ENCODE measurements at regions not wholly inside any gene's neighbourhood (a gene's known extent, or its start where the extent isn't known, plus 50 kb on each side); places are given as distances from the start of the nearest gene placed in this dataset.
"Not testable (repeated sequence)": the region's sequence is repeated elsewhere in the genome, so short reads cannot be mapped to it uniquely, and the experiment has no call there.

DNA sequence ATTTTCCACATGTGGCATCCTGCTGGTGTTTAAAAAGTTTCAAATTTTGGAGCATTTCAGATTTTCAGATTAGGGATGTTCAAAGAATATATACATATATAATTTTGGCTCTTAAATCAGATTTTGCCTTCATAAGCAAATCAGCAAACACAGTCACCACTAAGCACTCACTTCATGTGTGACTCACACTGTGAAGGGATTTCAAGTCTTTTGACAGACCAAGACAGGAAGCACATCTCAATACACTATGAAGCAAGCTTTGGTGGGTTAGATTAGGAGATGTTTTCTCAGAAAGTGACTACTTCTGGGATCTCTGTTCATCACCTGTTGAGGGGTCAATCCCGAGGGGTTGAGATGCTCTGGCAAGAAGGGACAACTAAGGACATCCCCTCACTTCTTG is 227.8 kb upstream of the RBBP8 start:
- no peak overlapping the region for H3K4me3 ChIP-seq (ENCODE audit: low read depth, low read length, poor library complexity, severe bottlenecking)
- no peak overlapping the region for H3K4me2 ChIP-seq (ENCODE audit: low read length)
- TF ChIP-seq EZH2 (IDR thresholded peaks at IDR 0.05; ENCODE audit: borderline replicate concordance, low read length) = no peak
- TF ChIP-seq, protein P1, sequence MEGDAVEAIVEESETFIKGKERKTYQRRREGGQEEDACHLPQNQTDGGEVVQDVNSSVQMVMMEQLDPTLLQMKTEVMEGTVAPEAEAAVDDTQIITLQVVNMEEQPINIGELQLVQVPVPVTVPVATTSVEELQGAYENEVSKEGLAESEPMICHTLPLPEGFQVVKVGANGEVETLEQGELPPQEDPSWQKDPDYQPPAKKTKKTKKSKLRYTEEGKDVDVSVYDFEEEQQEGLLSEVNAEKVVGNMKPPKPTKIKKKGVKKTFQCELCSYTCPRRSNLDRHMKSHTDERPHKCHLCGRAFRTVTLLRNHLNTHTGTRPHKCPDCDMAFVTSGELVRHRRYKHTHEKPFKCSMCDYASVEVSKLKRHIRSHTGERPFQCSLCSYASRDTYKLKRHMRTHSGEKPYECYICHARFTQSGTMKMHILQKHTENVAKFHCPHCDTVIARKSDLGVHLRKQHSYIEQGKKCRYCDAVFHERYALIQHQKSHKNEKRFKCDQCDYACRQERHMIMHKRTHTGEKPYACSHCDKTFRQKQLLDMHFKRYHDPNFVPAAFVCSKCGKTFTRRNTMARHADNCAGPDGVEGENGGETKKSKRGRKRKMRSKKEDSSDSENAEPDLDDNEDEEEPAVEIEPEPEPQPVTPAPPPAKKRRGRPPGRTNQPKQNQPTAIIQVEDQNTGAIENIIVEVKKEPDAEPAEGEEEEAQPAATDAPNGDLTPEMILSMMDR (IDR thresholded peaks at IDR 0.05; ENCODE audit: low read length) = no peak
- no peaks in the 10 kb centered on the region for H3F3A ChIP-seq (ENCODE audit: insufficient read depth, low read length)
- no peaks in the 10 kb centered on the region for H3K9me3 ChIP-seq (ENCODE audit: low read length)
- H4K20me1 ChIP-seq (ENCODE audit: insufficient read depth, low read length) = no peaks in the 10 kb centered on the region
- H3K9me2 ChIP-seq (ENCODE audit: low read depth, low read length) = no peaks in the 10 kb centered on the region
- no peaks in the 10 kb centered on the region for H3K36me3 ChIP-seq (ENCODE audit: insufficient read depth, low read length)
- no peak overlapping the region for H3K9ac ChIP-seq (ENCODE audit: low read length)
- H3K27ac ChIP-seq (ENCODE audit: low read depth, low read length, poor library complexity, severe bottlenecking) = no peak overlapping the region
- H3K27me3 ChIP-seq (ENCODE audit: insufficient read depth, low read length) = no peaks in the 10 kb centered on the region
- H3K79me2 ChIP-seq (ENCODE audit: insufficient read depth, low read length) = no peaks in the 10 kb centered on the region
- no peaks in the 10 kb centered on the region for H3K4me1 ChIP-seq (ENCODE audit: insufficient read depth, low read length, severe bottlenecking)
- no peak overlapping the region for H2AFZ ChIP-seq (ENCODE audit: low read length)

DNA sequence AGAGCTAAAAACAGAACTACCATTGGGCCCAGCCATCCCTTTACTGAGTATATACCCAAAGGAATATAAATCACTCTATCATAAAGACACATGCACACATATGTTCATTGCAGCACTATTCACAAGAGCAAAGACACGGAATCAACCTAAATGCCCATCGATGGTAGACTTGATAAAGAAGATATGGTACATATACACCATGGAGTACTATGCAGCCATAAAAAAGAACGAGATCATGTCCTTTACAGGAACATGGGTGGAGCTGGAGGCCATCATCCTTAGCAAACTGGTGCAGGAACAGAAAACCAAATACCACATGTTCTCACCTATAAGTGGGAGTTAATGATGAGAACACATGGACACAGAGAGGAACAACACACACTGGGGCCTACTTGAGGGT is 227.1 kb upstream of the RBBP8 start:
- H3K4me3 ChIP-seq (ENCODE audit: low read depth, low read length, poor library complexity, severe bottlenecking); H3K4me1 ChIP-seq (ENCODE audit: insufficient read depth, low read length, severe bottlenecking); H3K79me2 ChIP-seq (ENCODE audit: insufficient read depth, low read length); H4K20me1 ChIP-seq (ENCODE audit: insufficient read depth, low read length); H2AFZ ChIP-seq (ENCODE audit: low read length); H3K27me3 ChIP-seq (ENCODE audit: insufficient read depth, low read length); H3K27ac ChIP-seq (ENCODE audit: low read depth, low read length, poor library complexity, severe bottlenecking); H3K4me2 ChIP-seq (ENCODE audit: low read length); H3F3A ChIP-seq (ENCODE audit: insufficient read depth, low read length); H3K36me3 ChIP-seq (ENCODE audit: insufficient read depth, low read length); H3K9ac ChIP-seq (ENCODE audit: low read length); H3K9me3 ChIP-seq (ENCODE audit: low read length); H3K9me2 ChIP-seq (ENCODE audit: low read depth, low read length): not testable (repeated sequence)

DNA sequence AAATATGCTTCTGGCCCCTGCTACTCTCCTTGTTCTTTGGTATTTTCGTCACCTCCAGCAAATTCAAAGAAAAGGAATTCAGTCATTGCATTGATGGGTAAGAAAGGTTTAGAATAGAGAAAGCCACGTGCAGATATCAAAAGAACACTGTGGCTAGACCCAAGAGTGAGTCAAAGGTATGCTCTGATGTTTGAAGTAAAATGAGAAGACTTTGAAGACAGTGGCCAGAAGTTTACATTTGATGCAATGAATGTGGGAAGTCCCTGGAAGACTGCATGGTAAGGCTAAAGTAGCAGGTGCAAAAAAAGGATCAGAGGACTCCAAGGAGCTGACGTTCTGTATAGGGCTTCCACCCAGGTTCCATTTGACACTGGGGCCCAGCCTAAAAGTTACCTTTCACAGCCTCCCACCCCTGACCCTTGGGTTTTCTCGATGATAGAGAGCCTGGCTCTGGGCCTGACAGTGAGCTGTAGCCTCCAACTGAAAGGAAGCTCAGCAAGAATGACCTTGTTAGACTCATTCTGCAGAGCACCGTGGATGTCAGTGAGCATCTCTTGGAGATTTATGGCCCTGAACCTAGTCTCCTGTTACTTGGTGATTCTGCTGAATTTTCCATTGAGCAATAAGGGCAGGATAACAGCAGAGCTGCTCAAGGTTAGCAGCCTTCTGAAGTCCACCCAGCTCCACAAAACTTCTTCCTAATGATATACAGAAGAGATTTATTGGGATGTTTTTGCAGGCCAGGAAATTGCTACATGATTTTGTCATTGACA is 223.7 kb upstream of the RBBP8 start:
- H3K9me3 ChIP-seq (ENCODE audit: low read length) = no peaks in the 10 kb centered on the region
- no peak overlapping the region for H3K27ac ChIP-seq (ENCODE audit: low read depth, low read length, poor library complexity, severe bottlenecking)
- no peak overlapping the region for H3K4me2 ChIP-seq (ENCODE audit: low read length)
- no peaks in the 10 kb centered on the region for H3K4me1 ChIP-seq (ENCODE audit: insufficient read depth, low read length, severe bottlenecking)
- H3K27me3 ChIP-seq (ENCODE audit: insufficient read depth, low read length) = no peaks in the 10 kb centered on the region
- H3K36me3 ChIP-seq (ENCODE audit: insufficient read depth, low read length) = no peaks in the 10 kb centered on the region
- H3K4me3 ChIP-seq (ENCODE audit: low read depth, low read length, poor library complexity, severe bottlenecking) = no peak overlapping the region
- H3F3A ChIP-seq (ENCODE audit: insufficient read depth, low read length) = no peaks in the 10 kb centered on the region
- H3K9ac ChIP-seq (ENCODE audit: low read length) = no peak overlapping the region
- H2AFZ ChIP-seq (ENCODE audit: low read length) = no peak overlapping the region
- H4K20me1 ChIP-seq (ENCODE audit: insufficient read depth, low read length) = no peaks in the 10 kb centered on the region
- no peaks in the 10 kb centered on the region for H3K79me2 ChIP-seq (ENCODE audit: insufficient read depth, low read length)
- TF ChIP-seq, protein P1 (IDR thresholded peaks at IDR 0.05; ENCODE audit: low read length) = no peak
- TF ChIP-seq EZH2 (IDR thresholded peaks at IDR 0.05; ENCODE audit: borderline replicate concordance, low read length) = no peak
- no peaks in the 10 kb centered on the region for H3K9me2 ChIP-seq (ENCODE audit: low read depth, low read length)

DNA sequence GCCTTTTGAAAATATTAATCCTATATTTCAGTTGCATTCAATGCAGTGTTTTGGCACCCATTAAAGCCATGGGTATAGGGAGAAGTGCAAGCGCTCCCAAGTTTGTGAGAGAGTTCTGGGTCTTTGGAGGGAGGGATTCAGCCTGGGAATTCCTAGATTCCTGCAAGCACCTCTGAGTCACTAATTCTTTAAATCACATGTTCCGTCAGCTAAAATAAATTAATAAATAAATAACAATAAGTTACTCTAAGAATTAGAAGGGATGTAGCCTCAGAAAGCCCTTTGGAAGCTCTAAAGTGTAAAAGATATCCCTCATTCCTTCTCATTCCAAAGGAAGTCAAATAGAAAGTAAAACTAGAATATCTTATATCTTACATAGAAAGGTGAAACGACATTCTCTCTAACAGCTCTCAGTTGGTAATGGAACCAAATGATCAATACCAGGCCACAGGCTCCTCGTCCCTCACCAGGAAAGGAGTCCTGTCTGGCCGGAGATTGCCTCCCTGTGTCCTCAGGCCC is 222.4 kb upstream of the RBBP8 start:
- H3K9me3 ChIP-seq (ENCODE audit: low read length) = no peaks in the 10 kb centered on the region
- no peaks in the 10 kb centered on the region for H3K27me3 ChIP-seq (ENCODE audit: insufficient read depth, low read length)
- no peak overlapping the region for H2AFZ ChIP-seq (ENCODE audit: low read length)
- no peaks in the 10 kb centered on the region for H4K20me1 ChIP-seq (ENCODE audit: insufficient read depth, low read length)
- no peaks in the 10 kb centered on the region for H3K9me2 ChIP-seq (ENCODE audit: low read depth, low read length)
- no peak overlapping the region for H3K27ac ChIP-seq (ENCODE audit: low read depth, low read length, poor library complexity, severe bottlenecking)
- no peak overlapping the region for H3K4me3 ChIP-seq (ENCODE audit: low read depth, low read length, poor library complexity, severe bottlenecking)
- H3K4me1 ChIP-seq (ENCODE audit: insufficient read depth, low read length, severe bottlenecking) = no peaks in the 10 kb centered on the region
- no peak overlapping the region for H3K4me2 ChIP-seq (ENCODE audit: low read length)
- H3F3A ChIP-seq (ENCODE audit: insufficient read depth, low read length) = no peaks in the 10 kb centered on the region
- H3K9ac ChIP-seq (ENCODE audit: low read length) = no peak overlapping the region
- H3K36me3 ChIP-seq (ENCODE audit: insufficient read depth, low read length) = no peaks in the 10 kb centered on the region
- no peaks in the 10 kb centered on the region for H3K79me2 ChIP-seq (ENCODE audit: insufficient read depth, low read length)
- no peak for TF ChIP-seq EZH2 (IDR thresholded peaks at IDR 0.05; ENCODE audit: borderline replicate concordance, low read length)
- TF ChIP-seq, protein P1 (IDR thresholded peaks at IDR 0.05; ENCODE audit: low read length) = no peak
